Stimulated activated CD4-positive, alpha-beta T cell treated with anti-CD3 and anti-CD28 coated beads, Interleukin-15, amount 100 ng/mL, for 1 hour (primary cell): ENCODE measurements at regions not wholly inside any gene's neighbourhood (a gene's known extent, or its start where the extent isn't known, plus 50 kb on each side); places are given as distances from the start of the nearest gene placed in this dataset.
"Not testable (repeated sequence)": the region's sequence is repeated elsewhere in the genome, so short reads cannot be mapped to it uniquely, and the experiment has no call there.

Experiments used
- DNase-seq, 2 donors: peaks; one replicate each; pipeline ENCODE4 v3.0.0-alpha.2; 2020; ENCODE audit warnings: low read depth in 1 of 2, low spot score in 1 of 2

DNA sequence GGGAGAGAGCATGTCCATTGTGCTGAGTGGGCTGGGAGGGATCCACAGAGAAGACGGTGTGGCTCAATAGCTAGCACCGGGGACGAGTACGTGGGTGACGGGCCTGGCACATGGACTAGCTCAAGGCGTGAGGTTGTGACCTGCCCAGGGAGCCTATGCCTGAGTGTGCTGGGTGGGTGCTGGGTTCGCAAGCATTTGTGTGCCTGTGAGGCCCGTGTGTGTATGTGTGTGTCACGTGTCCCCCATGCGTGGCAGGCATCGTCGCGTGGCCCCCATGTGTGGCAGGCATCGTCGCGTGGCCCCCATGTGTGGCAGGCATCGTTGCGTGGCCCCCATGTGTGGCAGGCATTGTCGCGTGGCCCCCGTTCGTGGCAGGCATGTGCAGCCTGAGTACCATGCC, 109.2 kb downstream of the TMEM121 start:
- DNase-seq: no peak

DNA sequence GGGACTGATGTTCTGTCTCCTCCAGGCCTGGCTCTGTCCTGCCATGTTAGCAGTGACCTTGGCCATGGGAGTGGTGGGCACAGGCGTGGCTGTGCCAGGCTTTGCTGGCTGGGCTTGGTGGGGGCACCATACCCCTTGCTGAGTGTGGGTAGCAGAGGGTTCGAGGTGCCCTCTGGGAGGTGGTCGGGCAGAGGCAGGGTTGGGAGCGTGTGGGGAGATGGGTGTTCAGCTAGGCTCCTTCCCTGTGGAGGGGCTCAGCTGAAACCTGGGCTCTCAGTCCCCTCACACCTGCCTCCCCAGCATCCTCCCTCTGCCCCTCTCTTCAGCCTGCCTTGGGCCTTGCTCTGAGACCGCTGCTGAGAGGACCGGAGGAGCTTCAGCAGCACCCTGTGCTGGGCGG, 109.6 kb downstream of the TMEM121 start:
- DNase-seq: not testable (repeated sequence)

DNA sequence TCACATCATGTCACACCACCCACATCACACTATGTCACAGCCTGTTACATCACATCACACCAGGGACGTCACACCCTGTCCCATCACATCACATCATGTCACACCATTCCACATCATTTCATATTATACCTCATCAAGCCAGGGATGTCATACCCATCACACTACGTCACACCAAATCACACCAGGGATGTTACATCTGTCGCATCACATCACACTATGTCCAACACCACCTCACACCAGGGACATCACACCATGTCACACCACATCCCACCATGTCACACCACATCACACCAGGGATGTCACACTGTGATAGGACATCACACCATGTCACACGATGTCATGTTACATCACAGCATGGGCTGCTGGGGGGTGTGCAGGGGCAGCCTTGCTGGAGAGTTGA, 110.6 kb downstream of the TMEM121 start:
- no peak for DNase-seq

DNA sequence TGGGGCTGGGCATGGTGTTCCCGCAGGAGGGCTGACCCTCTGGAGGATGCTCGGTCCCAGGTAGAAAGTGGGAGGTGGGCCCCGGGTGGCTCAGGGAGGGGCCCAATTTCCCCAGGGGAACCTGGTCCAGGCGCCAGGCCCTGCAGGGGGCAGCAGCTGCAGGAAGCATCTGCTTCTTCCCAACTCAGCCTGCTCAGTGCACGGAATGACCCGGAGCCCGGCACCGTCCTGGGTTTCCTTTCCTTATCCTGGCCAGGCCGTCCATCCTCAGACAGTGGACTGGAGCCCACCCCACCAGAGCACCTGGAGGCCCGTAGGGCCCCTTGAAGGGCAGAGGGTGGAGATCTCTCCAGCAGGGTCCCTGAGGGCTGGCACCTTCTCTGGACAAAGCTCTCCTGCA, 111.0 kb downstream of the TMEM121 start:
- not testable (repeated sequence) for DNase-seq

DNA sequence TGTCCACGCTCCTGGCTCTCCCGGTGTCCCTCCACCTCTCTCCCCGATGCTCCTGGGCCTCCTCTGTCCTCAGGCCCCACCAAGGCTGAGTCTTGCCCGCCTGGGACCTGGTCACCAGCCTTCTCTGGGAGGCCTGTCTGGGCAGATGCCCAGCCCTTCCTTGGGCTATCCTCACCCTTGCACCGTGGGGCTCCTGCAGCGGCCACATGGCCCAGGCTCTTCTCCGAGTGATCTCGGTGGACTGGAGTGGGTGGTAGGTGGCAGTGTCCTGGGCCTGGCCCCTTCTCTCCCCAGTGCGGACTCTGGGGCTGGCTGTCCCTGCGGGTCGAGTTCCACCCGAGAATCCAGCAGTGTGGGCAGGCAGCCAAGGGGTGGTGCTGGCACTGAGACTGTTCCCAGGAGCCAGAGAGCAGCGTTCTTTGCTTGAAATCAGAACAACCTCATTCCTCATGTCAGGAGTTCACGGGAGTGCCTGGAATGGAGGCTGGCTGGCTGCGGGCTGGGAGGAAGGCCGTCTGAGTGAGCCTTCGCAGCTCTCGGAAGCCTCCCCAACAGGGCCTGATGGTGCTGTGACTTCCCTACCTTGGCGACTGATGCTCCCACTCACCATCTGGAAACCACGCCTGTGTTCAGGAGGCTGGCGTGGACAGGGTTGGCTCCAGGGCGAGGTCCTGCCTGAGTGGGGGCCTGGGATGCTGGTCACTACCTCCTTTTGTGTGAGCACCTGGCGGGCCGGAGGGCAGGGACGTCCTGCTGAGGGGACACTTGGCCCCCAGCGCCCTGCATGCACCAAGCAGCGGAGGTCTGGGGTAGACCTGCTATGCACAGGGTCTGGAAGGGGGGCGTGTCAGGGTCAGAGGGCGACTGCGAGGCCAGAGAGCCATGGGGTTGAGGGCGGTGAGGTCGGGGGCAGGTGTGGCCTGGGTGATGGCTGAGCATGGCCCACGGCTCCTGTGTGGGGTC, 113.9 kb downstream of the TMEM121 start:
- not testable (repeated sequence) for DNase-seq

DNA sequence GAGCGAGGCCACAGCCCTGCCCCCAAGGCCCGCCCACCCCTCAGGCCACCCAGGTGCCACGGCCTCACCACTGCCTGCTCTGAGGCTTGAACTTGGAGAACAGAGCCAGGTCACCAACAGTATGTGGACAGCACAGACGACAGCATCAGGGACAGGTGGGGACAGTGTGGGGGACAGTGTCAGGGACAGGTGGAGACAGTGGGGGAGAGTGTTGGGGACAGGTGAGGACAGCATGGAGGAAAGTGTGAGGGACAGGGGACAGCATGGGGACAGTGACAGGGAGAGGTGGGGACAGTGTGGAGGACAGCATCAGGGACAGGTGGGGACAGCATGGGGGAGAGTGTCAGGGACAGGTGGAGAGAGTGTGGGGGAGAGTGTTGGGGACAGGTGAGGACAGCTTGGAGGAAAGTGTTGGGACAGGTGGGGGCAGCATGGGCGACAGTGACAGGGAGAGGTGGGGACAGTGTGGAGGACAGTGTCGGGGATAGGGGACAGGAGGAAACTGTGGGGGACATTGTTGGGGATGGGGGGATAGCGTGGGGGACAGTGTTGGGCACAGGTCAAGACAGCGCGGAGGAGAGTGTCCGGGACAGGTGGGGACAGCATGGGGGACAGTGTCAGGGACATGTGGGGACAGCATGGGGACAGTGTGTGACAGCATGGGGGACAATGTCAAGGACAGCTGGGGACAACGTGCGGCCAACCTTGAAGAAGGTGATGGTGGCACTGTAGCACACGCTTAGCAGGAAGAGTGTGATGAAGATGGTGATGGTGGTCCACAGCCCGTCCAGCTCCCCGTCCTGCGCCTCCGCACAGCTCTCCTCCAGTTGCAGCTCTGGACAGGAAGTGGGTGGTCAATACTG, 114.9 kb downstream of the TMEM121 start:
- no peak for DNase-seq

DNA sequence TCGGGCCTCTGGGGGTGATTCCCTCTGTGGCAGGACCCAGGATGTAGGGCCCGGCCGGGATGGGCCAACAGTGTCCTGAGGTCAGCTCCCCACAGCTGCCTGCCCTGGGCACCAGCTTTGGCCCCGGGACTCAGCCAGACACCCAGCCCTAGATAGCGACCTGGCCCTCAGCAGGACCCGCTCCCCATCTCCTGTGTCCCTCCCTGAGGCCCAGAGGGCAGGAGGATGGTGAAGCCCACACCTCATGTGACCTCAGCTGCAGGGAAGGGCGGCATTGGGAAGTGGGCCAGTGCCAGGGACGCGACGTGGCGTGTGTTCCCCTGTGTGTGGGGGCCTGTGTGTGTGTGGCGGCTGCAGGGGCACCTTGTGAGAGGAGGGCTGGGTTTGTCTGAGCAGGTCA, 115.6 kb downstream of the TMEM121 start:
- DNase-seq: not testable (repeated sequence)

DNA sequence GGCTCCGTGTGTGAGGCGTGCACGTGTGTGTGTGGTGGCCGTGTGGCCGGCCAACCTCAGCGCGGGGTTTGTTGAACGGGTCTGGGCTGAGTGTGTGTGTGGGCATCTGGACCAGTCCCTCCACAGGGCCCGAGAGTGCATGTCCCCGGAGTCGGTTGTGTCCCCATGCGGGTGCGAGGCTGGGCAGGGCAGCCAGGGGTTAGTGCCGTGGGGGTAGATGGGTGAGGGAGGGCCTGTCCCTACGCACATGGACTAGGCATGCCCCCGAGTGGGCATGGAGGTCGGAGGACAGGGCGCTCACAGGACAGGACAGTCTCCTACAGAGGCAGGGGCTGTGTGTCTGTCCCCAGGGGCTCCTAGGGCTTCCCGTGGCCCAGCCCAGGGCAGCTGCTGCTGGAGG, 116.1 kb downstream of the TMEM121 start:
- not testable (repeated sequence) for DNase-seq

DNA sequence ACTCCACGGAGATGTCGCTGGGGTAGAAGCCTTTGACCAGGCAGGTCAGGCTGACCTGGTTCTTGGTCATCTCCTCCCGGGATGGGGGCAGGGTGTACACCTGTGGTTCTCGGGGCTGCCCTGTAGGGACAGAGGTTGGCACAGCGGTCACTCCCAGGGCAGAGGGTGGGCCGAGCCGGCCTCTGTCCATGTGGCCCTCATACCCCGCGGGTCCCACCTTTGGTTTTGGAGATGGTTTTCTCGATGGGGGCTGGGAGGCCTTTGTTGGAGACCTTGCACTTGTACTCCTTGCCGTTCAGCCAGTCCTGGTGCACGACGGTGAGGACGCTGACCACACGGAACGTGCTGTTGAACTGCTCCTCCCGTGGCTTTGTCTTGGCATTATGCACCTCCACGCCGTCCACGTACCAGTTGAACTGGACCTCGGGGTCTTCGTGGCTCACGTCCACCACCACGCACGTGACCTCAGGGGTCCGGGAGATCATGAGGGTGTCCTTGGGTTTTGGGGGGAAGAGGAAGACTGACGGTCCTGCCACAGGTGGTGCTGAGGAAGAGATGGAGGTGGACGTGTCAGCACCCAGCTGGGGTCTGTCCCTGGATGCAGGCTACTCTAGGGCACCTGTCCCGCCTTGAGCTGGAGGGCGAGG, 117.1 kb downstream of the TMEM121 start:
- not testable (repeated sequence) for DNase-seq

DNA sequence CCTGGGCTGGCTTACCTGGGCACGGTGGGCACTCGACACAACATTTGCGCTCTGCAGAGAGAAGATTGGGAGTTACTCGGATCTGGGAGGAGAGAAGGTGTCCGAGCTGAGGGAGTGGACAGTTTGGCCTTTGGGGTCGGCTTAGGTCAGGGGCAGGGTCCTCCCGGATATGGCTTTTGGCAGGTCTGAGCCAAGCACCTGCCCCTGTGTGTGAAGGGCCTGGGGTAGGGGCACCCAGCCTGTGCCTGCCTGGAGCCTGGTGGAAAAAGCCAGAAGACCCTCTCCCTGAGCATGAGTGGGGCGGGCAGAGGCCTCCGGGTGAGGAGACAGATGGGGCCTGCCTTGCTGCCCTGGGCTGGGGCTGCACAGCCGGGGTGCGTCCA, 117.7 kb downstream of the TMEM121 start:
- DNase-seq: not testable (repeated sequence)

DNA sequence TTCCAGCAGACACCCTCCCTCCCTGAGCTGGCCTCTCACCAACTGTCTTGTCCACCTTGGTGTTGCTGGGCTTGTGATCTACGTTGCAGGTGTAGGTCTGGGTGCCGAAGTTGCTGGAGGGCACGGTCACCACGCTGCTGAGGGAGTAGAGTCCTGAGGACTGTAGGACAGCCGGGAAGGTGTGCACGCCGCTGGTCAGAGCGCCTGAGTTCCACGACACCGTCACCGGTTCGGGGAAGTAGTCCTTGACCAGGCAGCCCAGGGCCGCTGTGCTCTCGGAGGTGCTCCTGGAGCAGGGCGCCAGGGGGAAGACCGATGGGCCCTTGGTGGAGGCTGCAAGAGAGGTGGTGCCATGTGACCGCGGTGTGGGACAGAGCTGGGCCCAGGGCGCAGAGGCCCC, 118.1 kb downstream of the TMEM121 start:
- DNase-seq: not testable (repeated sequence)

DNA sequence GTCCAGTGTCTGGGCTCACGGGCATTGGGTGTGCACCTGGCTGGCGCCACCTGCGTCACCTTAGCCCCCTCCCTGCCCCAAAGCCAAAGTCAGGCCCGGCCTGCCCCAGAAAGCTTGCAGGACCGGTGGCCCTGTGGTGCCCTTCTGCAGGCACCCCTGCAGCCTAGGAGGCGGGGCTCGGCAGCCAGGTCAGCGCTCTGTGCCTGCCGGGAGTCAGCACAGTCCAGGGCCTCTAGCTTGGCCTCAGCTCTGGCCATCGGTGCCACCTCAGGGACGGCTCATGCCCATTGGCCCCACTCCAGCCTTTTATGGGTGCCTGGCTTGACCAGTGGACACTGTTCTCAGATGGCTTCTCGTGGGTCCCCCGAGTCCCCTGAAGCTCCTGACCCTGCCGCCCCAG, 118.5 kb downstream of the TMEM121 start:
- DNase-seq: not testable (repeated sequence)

DNA sequence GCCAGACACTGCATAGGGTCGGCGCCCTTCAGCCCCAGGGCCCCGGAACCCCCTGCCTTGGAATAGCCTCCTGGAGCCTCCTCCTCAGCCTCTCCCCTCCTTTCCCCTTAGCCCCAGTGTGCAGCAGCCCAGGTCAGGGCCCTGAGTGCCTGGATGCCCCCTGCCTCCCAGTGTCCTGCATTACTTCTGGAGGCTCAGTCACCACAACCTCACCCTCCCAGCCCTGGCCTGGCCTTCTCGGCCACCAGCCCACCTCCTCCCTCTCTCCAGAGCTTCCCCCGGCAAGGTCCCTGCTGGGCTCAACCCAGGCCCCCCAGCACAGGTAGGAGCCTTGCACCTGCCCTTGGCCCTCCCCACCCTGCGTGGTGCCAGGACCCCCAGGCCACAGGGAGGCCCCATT, 119.0 kb downstream of the TMEM121 start:
- not testable (repeated sequence) for DNase-seq

DNA sequence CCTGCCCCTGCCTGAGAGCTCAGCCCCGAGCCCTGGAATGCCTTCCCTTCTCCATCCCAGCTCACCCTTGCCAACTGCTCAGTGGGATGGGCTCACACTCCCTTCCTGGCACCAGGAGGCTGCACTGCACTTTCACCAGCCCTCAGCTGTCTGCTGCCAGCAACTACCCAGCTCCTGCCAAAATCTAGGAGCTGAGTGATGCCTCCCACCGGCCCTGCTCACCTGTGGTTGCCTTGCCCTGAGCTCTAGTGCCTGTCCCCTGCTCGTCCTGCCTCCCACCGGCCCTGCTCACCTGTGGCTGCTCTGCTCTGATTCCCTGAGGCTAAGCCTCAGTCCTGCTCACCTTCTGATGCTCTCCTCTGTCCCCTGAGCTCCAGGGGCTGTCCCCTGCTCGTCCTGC, 119.8 kb downstream of the TMEM121 start:
- no peak for DNase-seq

DNA sequence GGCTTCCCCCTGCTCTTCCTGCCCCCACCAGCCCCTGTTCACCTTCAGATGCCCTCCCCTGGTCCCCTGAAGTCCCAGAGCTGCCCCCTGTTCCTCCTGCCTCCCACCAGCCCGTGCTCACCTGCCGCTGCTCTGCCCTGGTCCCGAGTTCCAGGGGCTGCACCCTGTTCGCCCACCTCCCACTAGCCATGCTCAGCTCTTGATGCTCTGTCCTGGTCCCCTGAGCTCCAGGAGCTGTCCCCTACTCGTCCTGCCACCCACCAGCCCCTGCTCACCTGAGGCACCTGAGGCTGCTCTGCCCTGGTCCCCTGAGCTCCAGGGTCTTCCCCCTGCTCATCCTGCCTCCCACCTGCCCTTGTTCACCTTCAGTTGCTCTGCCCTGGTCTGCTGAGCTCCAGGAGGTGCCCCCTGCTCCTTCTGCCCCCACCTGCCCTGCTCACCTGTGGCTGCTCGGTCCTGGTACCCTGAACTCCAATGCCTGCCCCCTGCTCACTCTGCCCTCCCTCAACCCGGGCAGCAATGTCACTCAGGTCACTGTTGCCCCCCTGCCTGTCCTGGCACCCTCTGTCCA, 120.4 kb downstream of the TMEM121 start:
- not testable (repeated sequence) for DNase-seq

DNA sequence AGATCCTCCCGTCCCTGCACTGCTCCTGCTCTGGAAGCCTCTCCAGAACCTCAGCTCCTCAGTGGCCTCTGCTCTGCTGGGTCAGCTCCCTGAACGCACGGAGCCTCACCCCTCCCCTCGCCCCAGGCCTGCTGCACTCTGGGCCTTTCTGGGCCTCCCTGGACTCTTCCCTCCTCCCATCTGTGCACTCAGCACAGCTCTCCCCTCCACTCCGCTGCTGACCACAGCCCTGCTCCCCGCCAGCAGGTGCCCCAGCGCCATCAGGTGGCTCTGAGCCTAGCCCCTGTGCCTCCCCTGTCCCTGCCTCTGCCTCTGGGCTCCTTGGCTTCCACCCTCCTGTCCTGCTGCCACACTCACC, 121.0 kb downstream of the TMEM121 start:
- not testable (repeated sequence) for DNase-seq

DNA sequence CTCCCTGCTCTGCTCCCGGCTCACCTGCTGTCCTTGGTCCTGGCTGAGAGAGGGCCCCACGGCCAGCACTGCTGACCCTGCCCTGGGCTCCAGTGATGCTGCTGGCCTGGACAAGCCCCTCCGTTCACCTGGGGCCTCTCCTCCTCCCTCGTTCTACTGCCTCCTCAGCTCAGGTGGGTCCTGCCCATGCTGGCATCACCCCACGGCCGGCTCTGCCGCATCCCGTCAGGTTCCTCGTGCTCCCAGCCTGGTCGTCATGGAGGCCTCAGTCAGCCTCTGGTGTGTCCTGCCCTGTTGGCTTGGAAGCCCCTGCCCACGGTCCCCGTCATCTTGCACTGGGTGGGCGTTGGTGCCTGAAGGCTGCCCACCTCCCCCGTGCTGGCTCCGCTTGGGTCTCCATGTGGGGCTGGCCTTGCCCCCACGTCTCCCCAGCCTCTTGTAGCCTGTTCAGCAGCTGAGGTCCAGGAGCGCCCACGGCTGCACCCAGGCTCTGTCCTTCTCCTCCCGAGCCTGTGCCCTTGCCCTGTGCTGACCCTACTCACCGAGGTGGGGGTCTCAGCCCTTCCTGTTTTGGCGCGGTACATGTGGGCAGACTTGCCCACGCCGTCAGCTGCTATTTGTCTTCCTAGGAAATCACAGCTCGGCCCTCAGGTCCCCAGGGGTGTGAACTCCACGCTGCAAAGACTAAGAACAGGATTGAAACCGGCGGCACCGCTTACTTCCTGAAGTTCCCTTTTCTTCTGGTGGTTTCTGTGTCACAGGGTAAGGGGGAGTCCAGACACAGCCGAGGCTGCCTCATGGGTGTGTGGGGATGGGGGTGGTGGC, 121.6 kb downstream of the TMEM121 start:
- DNase-seq: no peak

DNA sequence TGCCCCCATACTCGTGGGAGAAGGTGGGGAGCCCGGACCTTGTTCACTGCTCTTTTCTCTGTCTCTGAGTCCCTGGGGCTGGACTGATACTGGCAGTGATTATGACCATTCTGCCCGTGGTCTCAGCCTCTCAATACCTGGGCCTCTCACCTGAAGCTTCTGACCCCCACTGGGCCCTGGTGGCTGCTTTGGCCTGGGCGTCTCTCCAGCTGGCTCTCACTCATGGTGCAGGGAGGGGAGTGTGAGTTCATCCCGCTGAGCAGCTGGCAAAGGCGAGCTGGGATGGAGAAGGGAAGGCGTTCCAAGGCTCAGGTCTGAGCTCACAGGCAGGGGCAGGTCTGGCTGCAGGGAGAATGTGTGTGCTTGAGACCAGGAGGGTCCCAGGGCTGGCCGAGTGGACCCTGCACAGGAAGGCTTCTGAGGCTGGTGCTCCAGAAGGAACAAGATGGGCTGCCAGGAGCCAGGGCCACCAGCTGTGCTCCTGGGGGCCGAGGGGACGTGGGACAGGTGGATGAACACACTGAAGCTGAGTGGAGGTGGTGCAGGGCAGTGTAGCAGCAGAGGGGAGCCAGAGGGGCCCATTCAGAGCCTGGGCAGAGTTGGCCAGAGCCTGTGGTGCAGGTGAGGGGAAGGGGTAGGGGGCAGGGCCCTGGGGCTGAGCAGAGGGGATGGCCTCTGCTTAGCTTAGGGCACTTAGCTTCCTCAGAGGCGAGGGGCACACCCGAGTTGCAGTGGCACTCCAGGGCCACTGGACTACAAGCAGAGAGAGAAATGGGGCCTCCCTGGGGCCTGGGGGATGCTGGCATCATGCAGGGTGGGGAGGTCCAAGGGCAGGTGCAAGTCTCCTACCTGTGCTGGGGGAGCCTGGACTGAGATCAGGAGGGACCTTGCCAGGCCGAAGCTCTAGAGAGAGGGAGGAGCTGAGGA, 122.5 kb downstream of the TMEM121 start:
- not testable (repeated sequence) for DNase-seq

DNA sequence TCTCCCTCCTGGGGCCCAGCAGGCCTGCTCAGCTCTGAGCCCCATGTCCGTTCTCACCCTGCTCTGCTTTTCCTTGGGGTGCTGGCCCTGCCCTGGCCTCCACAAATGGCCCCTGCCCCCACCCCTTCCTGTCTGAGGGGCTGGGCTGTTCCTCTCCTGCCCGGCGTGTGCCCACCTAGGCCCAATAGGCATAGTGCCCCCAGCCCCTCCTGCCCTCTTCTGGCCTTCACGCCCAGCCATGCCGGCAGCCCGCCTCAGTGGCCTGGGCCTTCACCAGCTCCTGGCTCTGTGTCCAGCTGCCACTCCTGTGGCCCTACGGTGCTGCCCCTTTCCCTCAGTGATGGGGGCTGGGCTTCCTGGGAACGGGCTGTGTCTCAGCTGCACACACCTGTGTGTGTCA, 125.9 kb downstream of the TMEM121 start:
- DNase-seq: not testable (repeated sequence)
